ENCODE measurements at regions not wholly inside any gene's neighbourhood (a gene's known extent, or its start where the extent isn't known, plus 50 kb on each side); places are given as distances from the start of the nearest gene placed in this dataset.

DNA sequence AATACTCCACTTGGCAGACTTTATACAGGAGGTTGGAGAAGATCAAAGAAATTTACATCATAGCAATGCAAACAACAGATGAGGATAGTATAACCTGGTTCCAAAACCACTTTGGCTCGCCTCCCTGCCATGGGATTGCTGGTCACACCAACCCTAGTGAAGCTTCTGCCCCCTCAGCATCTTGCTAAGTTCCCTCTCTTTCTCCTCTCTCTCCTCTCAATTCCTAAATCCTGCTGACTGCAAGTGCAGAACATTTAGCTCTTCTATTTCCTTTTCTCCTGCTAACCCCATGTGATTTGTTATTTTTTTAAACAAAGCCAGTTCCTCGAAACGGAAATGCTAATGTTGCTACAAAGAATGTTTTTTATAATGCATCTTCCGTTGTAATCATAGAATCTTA is 50.3 kb upstream of the LY86 start:
- DNase-seq: no peak

More for the DNA sequence above, 50.3 kb upstream of the LY86 start:
- H3K4me1 Mint-ChIP-seq: peaks cover 14% of the 10 kb centered on the region
- H3K4me1 ChIP-seq (ENCODE audit: control insufficient read depth in 1 of 2, insufficient read depth in 2 of 2, low read length in 2 of 2): no peaks in the 10 kb centered on the region
- H3K27ac ChIP-seq (ENCODE audit: low read depth in 1 of 2, low read length in 2 of 2): no peak overlapping the region
- H3K4me3 ChIP-seq (replicated peaks in 1 of 3; ENCODE audit: low read depth in 2 of 3, low read length in 3 of 3): no peak overlapping the region
- H3K4me3 Mint-ChIP-seq: peak overlapping the region in 1 of 2 donors; percentile 35
- no peaks in the 10 kb centered on the region for H3K36me3 Mint-ChIP-seq
- H3K9me3 Mint-ChIP-seq: peaks cover 0 to 14% (median 8%) of the 10 kb centered on the region in 7 donors
- H3K27me3 Mint-ChIP-seq (ENCODE audit: low read depth in 3 of 3): peaks cover 23 to 32% (median 30%) of the 10 kb centered on the region in 3 donors
- intact Hi-C loops (cut with micrococcal nuclease): no loop called here
- H3K27ac Mint-ChIP-seq: no peak overlapping the region
- peaks cover 14 to 31% of the 10 kb centered on the region in 2 donors for H3K27me3 ChIP-seq (ENCODE audit: control insufficient read depth in 2 of 2, insufficient read depth in 2 of 2, low read length in 2 of 2)
- H3K79me2 ChIP-seq (ENCODE audit: insufficient read depth, low read length): no peaks in the 10 kb centered on the region
- no peak overlapping the region for H3K4me2 ChIP-seq (replicated peaks; ENCODE audit: extremely low read depth, low read length, poor library complexity, severe bottlenecking)
- TF ChIP-seq CTCF (IDR thresholded peaks at IDR 0.05): no peak
- no peaks in the 10 kb centered on the region for H4K20me1 ChIP-seq (ENCODE audit: insufficient read depth, low read length)
- H3K9me3 ChIP-seq (replicated peaks in 1 of 2; ENCODE audit: control insufficient read depth in 1 of 2, insufficient read depth in 1 of 2, low read length in 2 of 2): peaks cover 0 to 5% of the 10 kb centered on the region in 2 donors
- no peak overlapping the region for H3K9ac ChIP-seq (ENCODE audit: insufficient read depth, low read length, poor library complexity, severe bottlenecking)
- no peaks in the 10 kb centered on the region for H3K36me3 ChIP-seq (replicated peaks in 1 of 2; ENCODE audit: control insufficient read depth in 1 of 2, insufficient read depth in 2 of 2, low read length in 2 of 2)
- WGBS (ENCODE audit: insufficient coverage): 83% methylated on average over 1 of the region's 4 CpGs
- H2AFZ ChIP-seq (ENCODE audit: insufficient read depth, low read depth, low read length, poor library complexity, severe bottlenecking): no peak overlapping the region

Measured in CD14-positive monocyte (primary cell).